K562 (cell line): ENCODE measurements at regions not wholly inside any gene's neighbourhood (a gene's known extent, or its start where the extent isn't known, plus 50 kb on each side); places are given as distances from the start of the nearest gene placed in this dataset.

ENCODE experiments used
- ATAC-seq: fragments of 200-7000 bp; cut with Tn5 transposase; 3 replicates; pipeline ENCODE4 v1.9.1; 2020; ENCODE audit warnings: moderate library complexity
- BruUV-seq: library from RNA; stranded (reverse); fragments of 400-500 nt; replicated peaks from 2 replicates; lab custom pipeline; 2021; lab: Mats Ljungman, UMichigan
- CTCF ChIA-PET: fragments of 300-600 bp; formaldehyde crosslinking; extraction: SDS; loops from one replicate; lab custom pipeline; 2021; ENCODE audit warnings: low intra/inter-chr PET ratio; lab: Yijun Ruan, JAX
- POLR2A ChIA-PET: fragments of 300-600, 350-650 bp; sonication (Branson Sonifier 250); formaldehyde crosslinking; extraction: SDS; loops from one replicate; lab custom pipeline; 2021; ENCODE audit warnings: antibody characterized with exemption, inconsistent platforms; lab: Yijun Ruan, JAX
- DNase-seq, 4 experiments: peaks; one replicate each; pipeline versions ENCODE4 v3.0.0 to v3.0.0-alpha.2; 2011 to 2018; ENCODE audit warnings: low spot score in 3 of 4, mixed read lengths in 3 of 4; ENCODE audit errors: extremely low read depth in 1 of 4
- FAIRE-seq: peaks from 2 replicates; lab custom pipeline; 2011; peaks lifted over from hg19 to GRCh38; lab: Jason Lieb, UNC
- H2AFZ ChIP-seq: 2 replicates; pipeline ENCODE4 v1.6.0; 2011; ENCODE audit warnings: low read depth, low read length, control low read depth, inconsistent platforms
- H3K27ac ChIP-seq: fragments of 200-600 bp; 3 replicates; pipeline ENCODE4 v1.8.0; 2011; ENCODE audit warnings: low read depth, mild to moderate bottlenecking, control low read depth, inconsistent platforms, low read length, moderate library complexity, mixed read lengths; ENCODE audit errors: extremely low read depth
- H3K27me3 ChIP-seq, 2 experiments: fragments of 300-600 bp in 1 of 2; 2 replicates in 1 of 2; 3 replicates in 1 of 2; pipeline versions ENCODE4 v1.6.0 to v1.8.0; 2011; ENCODE audit warnings: inconsistent platforms in 2 of 2, low read length in 2 of 2, mild to moderate bottlenecking in 1 of 2, mixed read lengths in 1 of 2, moderate library complexity in 1 of 2; ENCODE audit not compliant: control insufficient read depth in 2 of 2, insufficient read depth in 2 of 2
- H3K36me3 ChIP-seq: fragments of 300-600 bp; 3 replicates; pipeline ENCODE4 v1.8.0; 2011; ENCODE audit warnings: mild to moderate bottlenecking, low read length, inconsistent platforms; ENCODE audit not compliant: control insufficient read depth, insufficient read depth
- H3K4me1 ChIP-seq, 2 experiments: fragments of 200-600 bp in 1 of 2; replicated peaks in 1 of 2; 2 replicates in 1 of 2; 3 replicates in 1 of 2; pipeline versions ENCODE4 v1.5.1 to v1.8.0; 2011; ENCODE audit warnings: inconsistent platforms in 2 of 2, low read length in 2 of 2, mild to moderate bottlenecking in 1 of 2, mixed read lengths in 1 of 2, moderate library complexity in 1 of 2; ENCODE audit not compliant: control insufficient read depth in 2 of 2, insufficient read depth in 2 of 2
- H3K4me2 ChIP-seq: 2 replicates; pipeline ENCODE4 v1.6.1; 2011; ENCODE audit warnings: low read length, control low read depth, inconsistent platforms, mixed read lengths; ENCODE audit not compliant: insufficient read depth
- H3K4me3 ChIP-seq: fragments of 200-600 bp; sonication (generic), shearing (Covaris generic); 2 replicates; pipeline ENCODE4 v1.5.1; 2016; ENCODE audit warnings: control low read depth, inconsistent platforms
- H3K79me2 ChIP-seq: fragments of 200-600 bp; 3 replicates; pipeline ENCODE4 v1.8.0; 2011; ENCODE audit warnings: low read length, inconsistent platforms; ENCODE audit not compliant: control insufficient read depth, insufficient read depth
- H3K9ac ChIP-seq, 2 experiments: 2 replicates each; pipeline versions ENCODE4 v1.6.0 to v1.6.1; 2011; ENCODE audit warnings: low read depth in 2 of 2, low read length in 2 of 2, control low read depth in 1 of 2, inconsistent platforms in 1 of 2, mild to moderate bottlenecking in 1 of 2, mixed read lengths in 1 of 2; ENCODE audit not compliant: insufficient read depth in 1 of 2
- H3K9me1 ChIP-seq: one replicate; pipeline ENCODE4 v1.6.0; 2011; ENCODE audit warnings: inconsistent platforms, mild to moderate bottlenecking, low read length, moderate library complexity; ENCODE audit not compliant: control insufficient read depth, insufficient read depth
- H3K9me3 ChIP-seq: replicated peaks from 2 replicates; pipeline ENCODE4 v1.5.1; 2011; ENCODE audit warnings: low read depth, low read length, inconsistent platforms; ENCODE audit not compliant: control insufficient read depth, insufficient read depth
- H4K20me1 ChIP-seq: replicated peaks from 2 replicates; pipeline ENCODE4 v1.6.1; 2011; ENCODE audit warnings: low read length, inconsistent platforms, mixed read lengths; ENCODE audit not compliant: control insufficient read depth, insufficient read depth
- ESRRB ChIP-seq: fragments of 250-450 bp; sonication (Bioruptor Pico); IDR thresholded peaks from 2 replicates; pipeline ENCODE4 v1.5.0; 2020; ENCODE audit warnings: mild to moderate bottlenecking, moderate library complexity, borderline replicate concordance
- FOXM1 ChIP-seq, 2 experiments: fragments of 450-650 bp in 1 of 2; sonication (generic) in 1 of 2; formaldehyde crosslinking in 1 of 2; IDR thresholded peaks; 2 replicates each; pipeline versions ENCODE4 v1.6.1 to v1.9.0; 2017 to 2022; ENCODE audit warnings: low read depth in 2 of 2, mild to moderate bottlenecking in 2 of 2, missing genetic modification reagents in 1 of 2, moderate library complexity in 1 of 2
- MCM2 ChIP-seq: fragments of 450-650 bp; IDR thresholded peaks from 2 replicates; pipeline ENCODE4 v1.6.1; 2017; ENCODE audit warnings: low read depth, mild to moderate bottlenecking
- NCOA2 ChIP-seq, 2 experiments: fragments of 450-650 bp; IDR thresholded peaks; 2 replicates each; pipeline ENCODE4 v1.6.1; 2018; ENCODE audit warnings: mild to moderate bottlenecking in 2 of 2, moderate library complexity in 1 of 2; ENCODE audit not compliant: partially characterized antibody in 2 of 2
- NFXL1 ChIP-seq: fragments of 450-650 bp; formaldehyde crosslinking; IDR thresholded peaks from 2 replicates; pipeline ENCODE4 v1.4.0; 2021; ENCODE audit warnings: mild to moderate bottlenecking
- POLR3A ChIP-seq: IDR thresholded peaks from 2 replicates; pipeline ENCODE4 v1.6.1; 2011; ENCODE audit warnings: borderline replicate concordance, mild to moderate bottlenecking, moderate library complexity; ENCODE audit not compliant: insufficient read length, insufficient read depth; ENCODE audit errors: extremely low read depth
- SPI1 ChIP-seq: IDR thresholded peaks from 2 replicates; pipeline ENCODE4 v1.6.1; 2011; ENCODE audit warnings: low read depth, low read length, control low read depth, borderline replicate concordance
- SREBF2 ChIP-seq: sonication (generic); formaldehyde crosslinking; IDR thresholded peaks from 2 replicates; pipeline ENCODE4 v1.4.0; 2020; ENCODE audit warnings: mild to moderate bottlenecking, missing genetic modification reagents
- ZKSCAN8 ChIP-seq: fragments of 200-800 bp; sonication (Bioruptor generic); IDR thresholded peaks from 2 replicates; pipeline ENCODE4 v1.6.1; 2016; ENCODE audit warnings: missing genetic modification characterization, missing compliant biosample characterization
- ZNF316 ChIP-seq: fragments of 450-650 bp; IDR thresholded peaks from 2 replicates; pipeline ENCODE4 v1.6.1; 2016
- ZNF655 ChIP-seq: fragments of 250-450 bp; sonication (Bioruptor Pico); IDR thresholded peaks from 2 replicates; pipeline ENCODE4 v1.5.0; 2021
- WGBS: fragments of 100-300 bp; shearing (Covaris generic); methylation state at CpG from one replicate; pipeline ENCODE4 v1.1.6; 2016; ENCODE audit warnings: low coverage, mixed read lengths; ENCODE audit not compliant: insufficient coverage; ENCODE audit errors: missing lambda C conversion rate; 5-methylcytosine and 5-hydroxymethylcytosine counted together
- in situ Hi-C: fragments of 300-500 bp; cut with MboI; formaldehyde crosslinking; loops from 4 replicates; pipeline ENCODE4 v1.15.0; 2018; ENCODE audit warnings: inconsistent platforms, mixed read lengths
- intact Hi-C: fragments of 100-400 bp; cut with micrococcal nuclease; formaldehyde crosslinking; loops from 2 replicates; pipeline ENCODE4 v1.14.2; 2022
- TF ChIP-seq, protein P1 (sequence below): fragments of 200-800 bp; sonication (Bioruptor generic); IDR thresholded peaks from 2 replicates; pipeline ENCODE4 v1.6.1; 2017; ENCODE audit warnings: missing genetic modification characterization, missing compliant biosample characterization
- TF ChIP-seq, protein P2 (sequence below): fragments of 450-650 bp; IDR thresholded peaks from 2 replicates; pipeline ENCODE4 v1.6.1; 2014; ENCODE audit warnings: low read depth, mild to moderate bottlenecking, moderate library complexity, borderline replicate concordance

GRCh38 chr13:53188120-53188519 is 159.5 kb downstream of the OLFM4 start:
- no peak overlapping the region for H3K9ac ChIP-seq
- no peaks in the 10 kb centered on the region for H3K4me1 ChIP-seq
- H3K27ac ChIP-seq: no peak overlapping the region
- intact Hi-C loops: no loop called here
- ChIA-PET POLR2A (no interaction called here), CTCF (no interaction called here)
- WGBS: 0% methylated on average over 2 of the region's 2 CpGs
- H3K27me3 ChIP-seq: no peaks in the 10 kb centered on the region
- no peak overlapping the region for H3K4me3 ChIP-seq
- FAIRE-seq (no peak), ATAC-seq (no peak), DNase-seq (no peak)
- H3K79me2 ChIP-seq: no peaks in the 10 kb centered on the region
- no peak overlapping the region for H3K4me2 ChIP-seq
- no TSS peak for BruUV-seq
- no peaks in the 10 kb centered on the region for H3K9me1 ChIP-seq
- no peaks in the 10 kb centered on the region for H4K20me1 ChIP-seq
- no peaks in the 10 kb centered on the region for H3K36me3 ChIP-seq
- in situ Hi-C loops: no loop called here
- H2AFZ ChIP-seq: no peak overlapping the region
- H3K9me3 ChIP-seq: no peaks in the 10 kb centered on the region
- TF ChIP-seq NFXL1 (CRISPR knock-in tag) (no peak), SREBF2 (CRISPR knock-in tag) (no peak), ESRRB (CRISPR knock-in tag) (no peak), FOXM1 (IDR thresholded peaks at IDR 0.05; ENCODE audit: low read depth) (no peak), FOXM1 (CRISPR knock-in tag; IDR thresholded peaks at IDR 0.05; ENCODE audit: low read depth) (no peak), NCOA2 (IDR thresholded peaks at IDR 0.05; ENCODE audit: partially characterized antibody in 2 of 2) (no peak), POLR3A (no peak), MCM2 (no peak), ZNF655 (CRISPR knock-in tag) (no peak), ZKSCAN8 (CRISPR knock-in tag) (no peak), ZNF316 (no peak), SPI1 (no peak)
- TF ChIP-seq, protein P1, sequence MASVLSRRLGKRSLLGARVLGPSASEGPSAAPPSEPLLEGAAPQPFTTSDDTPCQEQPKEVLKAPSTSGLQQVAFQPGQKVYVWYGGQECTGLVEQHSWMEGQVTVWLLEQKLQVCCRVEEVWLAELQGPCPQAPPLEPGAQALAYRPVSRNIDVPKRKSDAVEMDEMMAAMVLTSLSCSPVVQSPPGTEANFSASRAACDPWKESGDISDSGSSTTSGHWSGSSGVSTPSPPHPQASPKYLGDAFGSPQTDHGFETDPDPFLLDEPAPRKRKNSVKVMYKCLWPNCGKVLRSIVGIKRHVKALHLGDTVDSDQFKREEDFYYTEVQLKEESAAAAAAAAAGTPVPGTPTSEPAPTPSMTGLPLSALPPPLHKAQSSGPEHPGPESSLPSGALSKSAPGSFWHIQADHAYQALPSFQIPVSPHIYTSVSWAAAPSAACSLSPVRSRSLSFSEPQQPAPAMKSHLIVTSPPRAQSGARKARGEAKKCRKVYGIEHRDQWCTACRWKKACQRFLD: no peak
- TF ChIP-seq, protein P2, sequence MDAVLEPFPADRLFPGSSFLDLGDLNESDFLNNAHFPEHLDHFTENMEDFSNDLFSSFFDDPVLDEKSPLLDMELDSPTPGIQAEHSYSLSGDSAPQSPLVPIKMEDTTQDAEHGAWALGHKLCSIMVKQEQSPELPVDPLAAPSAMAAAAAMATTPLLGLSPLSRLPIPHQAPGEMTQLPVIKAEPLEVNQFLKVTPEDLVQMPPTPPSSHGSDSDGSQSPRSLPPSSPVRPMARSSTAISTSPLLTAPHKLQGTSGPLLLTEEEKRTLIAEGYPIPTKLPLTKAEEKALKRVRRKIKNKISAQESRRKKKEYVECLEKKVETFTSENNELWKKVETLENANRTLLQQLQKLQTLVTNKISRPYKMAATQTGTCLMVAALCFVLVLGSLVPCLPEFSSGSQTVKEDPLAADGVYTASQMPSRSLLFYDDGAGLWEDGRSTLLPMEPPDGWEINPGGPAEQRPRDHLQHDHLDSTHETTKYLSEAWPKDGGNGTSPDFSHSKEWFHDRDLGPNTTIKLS: no peak
